ENCODE measurements at regions not wholly inside any gene's neighbourhood (a gene's known extent, or its start where the extent isn't known, plus 50 kb on each side); places are given as distances from the start of the nearest gene placed in this dataset.

- peak in 1 of 3 donors; percentile 66 for DNase-seq
Measured at GRCh38 chr9:86731511-86732063, 215.7 kb downstream of the GAS1 start.

GRCh38 chr9:86730163-86730928, 217.0 kb downstream of the GAS1 start:
- DNase-seq = no peak

GRCh38 chr9:86724529-86724928, 222.8 kb downstream of the GAS1 start:
- DNase-seq = no peak

- no peak for DNase-seq
Measured at GRCh38 chr9:86723346-86723745, 224.0 kb downstream of the GAS1 start.

GRCh38 chr9:86722706-86723075, 224.6 kb downstream of the GAS1 start:
- no peak for DNase-seq

GRCh38 chr9:86721843-86722705, 225.2 kb downstream of the GAS1 start:
- peak; percentile 94 to 97 (median 96) for DNase-seq

- DNase-seq = peak in 1 of 3 donors; percentile 77
Measured at GRCh38 chr9:86721226-86721781, 226.0 kb downstream of the GAS1 start.

- peak in 1 of 3 donors; percentile 55 for DNase-seq
Measured at GRCh38 chr9:86720639-86721225, 226.6 kb downstream of the GAS1 start.

- peak in 2 of 3 donors; percentile 68 to 88 for DNase-seq
Measured at GRCh38 chr9:86718388-86719049, 228.8 kb downstream of the GAS1 start.

GRCh38 chr9:86716326-86716922, 230.9 kb downstream of the GAS1 start:
- peak in 1 of 3 donors; percentile 56 for DNase-seq

- peak; percentile 86 to 93 (median 86) for DNase-seq
Measured at GRCh38 chr9:86714999-86715398, 232.3 kb downstream of the GAS1 start.

- peak in 2 of 3 donors; percentile 82 to 89 for DNase-seq
Measured at GRCh38 chr9:86713970-86714369, 233.3 kb downstream of the GAS1 start.

GRCh38 chr9:86713470-86713869, 233.8 kb downstream of the GAS1 start:
- peak in 2 of 3 donors; percentile 50 to 67 for DNase-seq

- DNase-seq = peak in 1 of 3 donors; percentile 68
Measured at GRCh38 chr9:86708918-86709835, 238.1 kb downstream of the GAS1 start.

- DNase-seq = no peak
Measured at GRCh38 chr9:86707932-86708510, 239.3 kb downstream of the GAS1 start.

GRCh38 chr9:86706391-86706790, 240.9 kb downstream of the GAS1 start:
- DNase-seq = no peak

GRCh38 chr9:86705490-86705889, 241.8 kb downstream of the GAS1 start:
- peak; percentile 57 to 82 (median 78) for DNase-seq

- no peak for DNase-seq
Measured at GRCh38 chr9:86703346-86703745, 244.0 kb downstream of the GAS1 start.

- peak; percentile 84 to 96 (median 93) for DNase-seq
Measured at GRCh38 chr9:86700629-86701028, 246.7 kb downstream of the GAS1 start.

All from muscle of back (tissue), 3 donors.